Parathyroid adenoma (tissue), 2 donors: ENCODE measurements at regions not wholly inside any gene's neighbourhood (a gene's known extent, or its start where the extent isn't known, plus 50 kb on each side); places are given as distances from the start of the nearest gene placed in this dataset.

Source experiments
- H2AFZ ChIP-seq: fragments of 300-600 bp; sonication (generic); one replicate; pipeline ENCODE4 v1.7.0; 2017; ENCODE audit warnings: antibody characterized with exemption, mild to moderate bottlenecking
- H3K27ac ChIP-seq: fragments of 300-600 bp; sonication (generic); one replicate; pipeline ENCODE4 v1.7.0; 2017
- H3K27me3 ChIP-seq: fragments of 300-600 bp; sonication (generic); one replicate; pipeline ENCODE4 v1.7.0; 2017; ENCODE audit warnings: low read length; ENCODE audit not compliant: control insufficient read depth, insufficient read depth
- H3K36me3 ChIP-seq: fragments of 300-600 bp; sonication (generic); one replicate; pipeline ENCODE4 v1.7.0; 2017; ENCODE audit warnings: low read length; ENCODE audit not compliant: control insufficient read depth, insufficient read depth
- H3K4me1 ChIP-seq: fragments of 300-600 bp; sonication (generic); one replicate; pipeline ENCODE4 v1.7.0; 2017; ENCODE audit warnings: control low read depth
- H3K4me2 ChIP-seq: fragments of 300-600 bp; sonication (generic); one replicate; pipeline ENCODE4 v1.7.0; 2017; ENCODE audit warnings: low read length
- H3K4me3 ChIP-seq: fragments of 300-600 bp; sonication (generic); one replicate; pipeline ENCODE4 v1.7.0; 2017; ENCODE audit warnings: low read depth, low read length
- H3K79me2 ChIP-seq: fragments of 300-600 bp; sonication (generic); one replicate; pipeline ENCODE4 v1.7.0; 2017; ENCODE audit warnings: control low read depth
- H3K9ac ChIP-seq: fragments of 300-600 bp; sonication (generic); one replicate; pipeline ENCODE4 v1.7.0; 2017; ENCODE audit warnings: mild to moderate bottlenecking
- H3K9me3 ChIP-seq: fragments of 300-600 bp; sonication (generic); one replicate; pipeline ENCODE4 v1.7.0; 2017; ENCODE audit warnings: low read length; ENCODE audit not compliant: control insufficient read depth
- TF ChIP-seq, protein P1 (sequence below): fragments of 300-600 bp; sonication (generic); IDR thresholded peaks from one replicate; pipeline ENCODE4 v1.7.0; 2017; ENCODE audit warnings: antibody characterized with exemption, mild to moderate bottlenecking
- donor health status: primary hyperparathyroidism.

DNA sequence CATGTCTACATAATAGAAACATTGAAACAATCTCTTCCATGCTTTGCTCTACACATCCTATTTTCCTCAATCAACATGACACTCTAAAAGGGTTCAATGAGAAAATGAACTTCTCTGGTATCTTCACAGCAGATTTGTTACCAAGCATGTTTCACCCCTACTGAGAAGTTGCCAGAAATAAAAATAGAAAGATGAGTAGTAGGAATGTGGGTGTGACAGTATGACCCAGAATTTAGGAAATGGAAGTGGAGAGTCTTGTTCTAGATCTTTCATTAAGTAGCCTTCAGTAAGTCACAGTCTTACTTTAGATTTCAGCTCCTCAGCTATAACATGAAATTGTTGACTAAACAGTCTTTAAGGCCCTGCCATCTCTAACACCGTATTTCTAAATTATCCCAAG, 581.8 kb downstream of the EFNA5 start:
- TF ChIP-seq, protein P1, sequence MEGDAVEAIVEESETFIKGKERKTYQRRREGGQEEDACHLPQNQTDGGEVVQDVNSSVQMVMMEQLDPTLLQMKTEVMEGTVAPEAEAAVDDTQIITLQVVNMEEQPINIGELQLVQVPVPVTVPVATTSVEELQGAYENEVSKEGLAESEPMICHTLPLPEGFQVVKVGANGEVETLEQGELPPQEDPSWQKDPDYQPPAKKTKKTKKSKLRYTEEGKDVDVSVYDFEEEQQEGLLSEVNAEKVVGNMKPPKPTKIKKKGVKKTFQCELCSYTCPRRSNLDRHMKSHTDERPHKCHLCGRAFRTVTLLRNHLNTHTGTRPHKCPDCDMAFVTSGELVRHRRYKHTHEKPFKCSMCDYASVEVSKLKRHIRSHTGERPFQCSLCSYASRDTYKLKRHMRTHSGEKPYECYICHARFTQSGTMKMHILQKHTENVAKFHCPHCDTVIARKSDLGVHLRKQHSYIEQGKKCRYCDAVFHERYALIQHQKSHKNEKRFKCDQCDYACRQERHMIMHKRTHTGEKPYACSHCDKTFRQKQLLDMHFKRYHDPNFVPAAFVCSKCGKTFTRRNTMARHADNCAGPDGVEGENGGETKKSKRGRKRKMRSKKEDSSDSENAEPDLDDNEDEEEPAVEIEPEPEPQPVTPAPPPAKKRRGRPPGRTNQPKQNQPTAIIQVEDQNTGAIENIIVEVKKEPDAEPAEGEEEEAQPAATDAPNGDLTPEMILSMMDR, result no peak
- Histone ChIP-seq H3K27me3 (no peaks in the 10 kb centered on the region), H3K36me3 (no peaks in the 10 kb centered on the region), H3K4me1 (no peaks in the 10 kb centered on the region), H3K9ac (no peak overlapping the region), H3K27ac (no peak overlapping the region), H3K9me3 (no peaks in the 10 kb centered on the region), H2AFZ (no peak overlapping the region), H3K79me2 (no peaks in the 10 kb centered on the region), H3K4me3 (no peak overlapping the region), H3K4me2 (no peak overlapping the region)

DNA sequence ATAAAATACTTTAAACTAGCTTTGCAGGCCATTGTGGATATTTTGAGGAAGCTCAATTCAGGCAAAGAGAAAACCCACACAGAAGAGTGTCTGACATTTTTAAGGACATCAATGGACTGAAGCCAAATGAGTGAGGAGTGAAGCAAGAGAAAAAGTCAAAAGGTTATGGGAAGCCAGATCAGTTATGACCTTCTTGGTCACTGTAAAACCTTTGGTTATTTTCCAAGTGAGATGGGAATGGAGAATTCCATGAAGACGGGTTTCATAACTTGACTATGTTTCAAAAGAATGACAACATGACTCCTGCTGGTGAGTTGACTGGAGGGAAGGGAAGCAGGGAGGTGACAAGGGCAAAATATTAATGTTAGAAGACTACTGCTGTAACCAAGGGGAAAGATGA, 585.2 kb downstream of the EFNA5 start:
- Histone ChIP-seq H3K4me2 (no peak overlapping the region), H3K79me2 (no peaks in the 10 kb centered on the region), H3K4me3 (no peak overlapping the region), H3K27ac (no peak overlapping the region), H2AFZ (no peak overlapping the region), H3K9ac (no peak overlapping the region), H3K36me3 (no peaks in the 10 kb centered on the region), H3K9me3 (no peaks in the 10 kb centered on the region), H3K27me3 (no peaks in the 10 kb centered on the region), H3K4me1 (no peaks in the 10 kb centered on the region)
- TF ChIP-seq, protein P1, result no peak

DNA sequence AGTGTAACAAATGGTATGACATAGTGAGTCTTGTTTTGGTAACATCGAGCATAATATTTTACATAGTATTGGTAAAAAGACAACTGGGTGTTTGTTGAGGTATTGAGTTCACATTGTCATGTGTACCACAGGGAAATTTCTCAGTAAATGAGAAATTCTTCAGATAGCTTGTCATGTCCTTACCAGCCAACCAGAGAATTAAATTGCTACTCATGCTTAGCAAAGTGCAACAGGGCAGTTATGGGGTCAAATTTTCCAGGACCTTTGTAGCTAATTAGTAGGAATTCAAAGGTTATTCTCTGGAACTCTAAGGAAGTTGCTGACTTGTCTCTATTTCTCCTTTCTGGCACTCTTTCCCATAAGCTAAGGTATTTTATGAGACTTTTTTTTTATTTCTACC, 595.7 kb downstream of the EFNA5 start:
- no peak overlapping the region for H2AFZ ChIP-seq
- H3K79me2 ChIP-seq, result no peaks in the 10 kb centered on the region
- no peaks in the 10 kb centered on the region for H3K36me3 ChIP-seq
- H3K4me3 ChIP-seq, result no peak overlapping the region
- H3K27me3 ChIP-seq, result no peaks in the 10 kb centered on the region
- no peak overlapping the region for H3K27ac ChIP-seq
- H3K4me1 ChIP-seq, result no peaks in the 10 kb centered on the region
- no peaks in the 10 kb centered on the region for H3K9me3 ChIP-seq
- no peak overlapping the region for H3K4me2 ChIP-seq
- no peak overlapping the region for H3K9ac ChIP-seq
- TF ChIP-seq, protein P1, result no peak

GRCh38 chr5:107072967-107073366, 597.8 kb downstream of the EFNA5 start:
- no peaks in the 10 kb centered on the region for H3K79me2 ChIP-seq
- H3K36me3 ChIP-seq, result no peaks in the 10 kb centered on the region
- no peaks in the 10 kb centered on the region for H3K27me3 ChIP-seq
- H3K4me1 ChIP-seq, result no peaks in the 10 kb centered on the region
- H3K27ac ChIP-seq, result no peak overlapping the region
- no peak overlapping the region for H3K4me3 ChIP-seq
- H2AFZ ChIP-seq, result no peak overlapping the region
- no peak overlapping the region for H3K9ac ChIP-seq
- TF ChIP-seq, protein P1, result no peak
- H3K9me3 ChIP-seq, result no peaks in the 10 kb centered on the region
- H3K4me2 ChIP-seq, result no peak overlapping the region

- Histone ChIP-seq H3K9ac (no peak overlapping the region), H3K79me2 (no peaks in the 10 kb centered on the region), H3K36me3 (no peaks in the 10 kb centered on the region), H3K9me3 (no peaks in the 10 kb centered on the region), H3K27ac (no peak overlapping the region), H3K4me3 (no peak overlapping the region), H2AFZ (no peak overlapping the region), H3K4me2 (no peak overlapping the region), H3K27me3 (no peaks in the 10 kb centered on the region), H3K4me1 (no peaks in the 10 kb centered on the region)
- TF ChIP-seq, protein P1, result no peak
These were observed 598.3 kb downstream of the EFNA5 start for GRCh38 chr5:107072440-107072839.
